GM23338 (cell line): ENCODE measurements at regions not wholly inside any gene's neighbourhood (a gene's known extent, or its start where the extent isn't known, plus 50 kb on each side); places are given as distances from the start of the nearest gene placed in this dataset.
A peak's percentile ranks its signal among the peaks of the same experiment; 100 is the strongest.

Experiments used
- ATAC-seq: fragments of 200-7000 bp; cut with Tn5 transposase; 3 replicates; pipeline ENCODE4 v1.9.1; 2020
- DNase-seq: peaks from one replicate; pipeline ENCODE4 v3.0.0-alpha.2; 2015; ENCODE audit warnings: low spot score
- H2AFZ ChIP-seq: fragments of 200-600 bp; sonication (generic); 2 replicates; pipeline ENCODE4 v1.8.0; 2016; ENCODE audit warnings: antibody characterized with exemption, mild to moderate bottlenecking, moderate library complexity
- H3F3A ChIP-seq: fragments of 200-600 bp; sonication (generic); replicated peaks from 2 replicates; pipeline ENCODE4 v1.8.0; 2017; ENCODE audit warnings: antibody characterized with exemption, mixed run types, low read depth
- H3K27ac ChIP-seq: fragments of 200-600 bp; sonication (generic); 2 replicates; pipeline ENCODE4 v1.6.1; 2016; ENCODE audit warnings: low read depth
- H3K27me3 ChIP-seq: fragments of 200-600 bp; sonication (generic); 2 replicates; pipeline ENCODE4 v1.8.0; 2016; ENCODE audit warnings: mild to moderate bottlenecking, mixed run types, moderate library complexity; ENCODE audit not compliant: insufficient read depth
- H3K36me3 ChIP-seq: fragments of 200-600 bp; sonication (generic); 2 replicates; pipeline ENCODE4 v1.8.0; 2016; ENCODE audit warnings: mild to moderate bottlenecking; ENCODE audit not compliant: insufficient read depth
- H3K4me1 ChIP-seq: fragments of 200-600 bp; sonication (generic); 2 replicates; pipeline ENCODE4 v1.8.0; 2016; ENCODE audit warnings: mild to moderate bottlenecking, moderate library complexity; ENCODE audit not compliant: insufficient read depth
- H3K4me2 ChIP-seq: fragments of 200-600 bp; sonication (generic); 2 replicates; pipeline ENCODE4 v1.7.1; 2017; ENCODE audit warnings: mixed run types
- H3K4me3 ChIP-seq: fragments of 200-600 bp; sonication (generic); 2 replicates; pipeline ENCODE4 v1.6.1; 2016; ENCODE audit warnings: mixed run types
- H3K79me2 ChIP-seq: fragments of 200-600 bp; sonication (generic); replicated peaks from 2 replicates; pipeline ENCODE4 v1.8.0; 2017; ENCODE audit warnings: mild to moderate bottlenecking; ENCODE audit not compliant: insufficient read depth
- H3K9me2 ChIP-seq: fragments of 200-600 bp; sonication (generic); 2 replicates; pipeline ENCODE4 v1.8.0; 2017; ENCODE audit not compliant: insufficient read depth
- H4K20me1 ChIP-seq: fragments of 200-600 bp; sonication (generic); replicated peaks from 2 replicates; pipeline ENCODE4 v1.8.0; 2017; ENCODE audit warnings: mild to moderate bottlenecking; ENCODE audit not compliant: insufficient read depth
- H3K27ac Mint-ChIP-seq: 2 replicates; pipeline ENCODE4 v1.8.0; 2020; ENCODE audit warnings: inconsistent platforms, mild to moderate bottlenecking, moderate library complexity, mixed read lengths
- H3K27me3 Mint-ChIP-seq: 3 replicates; pipeline ENCODE4 v1.8.0; 2022; ENCODE audit warnings: low read depth, mild to moderate bottlenecking, moderate library complexity, mixed read lengths, inconsistent platforms; ENCODE audit not compliant: insufficient read depth, poor library complexity
- H3K36me3 Mint-ChIP-seq: 3 replicates; pipeline ENCODE4 v1.8.0; 2021; ENCODE audit warnings: low read depth, mild to moderate bottlenecking, inconsistent platforms, moderate library complexity, mixed read lengths
- H3K4me1 Mint-ChIP-seq: 3 replicates; pipeline ENCODE4 v1.8.0; 2020; ENCODE audit warnings: mild to moderate bottlenecking, inconsistent platforms, mixed read lengths
- H3K4me3 Mint-ChIP-seq: 3 replicates; pipeline ENCODE4 v1.8.0; 2021; ENCODE audit warnings: moderate library complexity, mild to moderate bottlenecking, inconsistent platforms, mixed read lengths
- H3K9me3 Mint-ChIP-seq: 3 replicates; pipeline ENCODE4 v1.8.0; 2020; ENCODE audit warnings: moderate library complexity, mild to moderate bottlenecking, inconsistent platforms, mixed read lengths
- ETS1 ChIP-seq: IDR thresholded peaks from 2 replicates; pipeline ENCODE4 v1.6.1; 2016; ENCODE audit warnings: antibody characterized with exemption
- EZH2 ChIP-seq: fragments of 200-600 bp; sonication (generic); IDR thresholded peaks from one replicate; pipeline ENCODE4 v1.8.0; 2017; ENCODE audit warnings: antibody characterized with exemption, mild to moderate bottlenecking, low read depth; ENCODE audit not compliant: unreplicated experiment
- JUNB ChIP-seq: IDR thresholded peaks from one replicate; pipeline ENCODE4 v1.6.1; 2016; ENCODE audit warnings: antibody characterized with exemption; ENCODE audit not compliant: unreplicated experiment
- ZNF331 ChIP-seq: fragments of 250-450 bp; sonication (Bioruptor Pico); IDR thresholded peaks from 2 replicates; pipeline ENCODE4 v1.5.0; 2020; ENCODE audit warnings: low read depth, mild to moderate bottlenecking, moderate library complexity
- TF ChIP-seq, protein P1 (sequence below): fragments of 250-450 bp; sonication (Bioruptor Pico); IDR thresholded peaks from 2 replicates; pipeline ENCODE4 v1.5.0; 2020; ENCODE audit warnings: mild to moderate bottlenecking, moderate library complexity
- TF ChIP-seq, protein P2 (sequence below), 2 experiments: fragments of 200-600 bp in 1 of 2; sonication (generic) in 1 of 2; conservative IDR thresholded peaks; 2 replicates each; pipeline versions ENCODE4 v1.5.1 to v1.6.1; 2016 to 2017; ENCODE audit warnings: antibody characterized with exemption in 2 of 2, low read depth in 2 of 2, mild to moderate bottlenecking in 2 of 2, moderate library complexity in 1 of 2

GRCh38 chr4:24202579-24202978 is 312.7 kb upstream of the PPARGC1A start:
- Histone ChIP-seq H3K27ac (no peak overlapping the region), H3K4me1 (peaks cover 14% of the 10 kb centered on the region), H2AFZ (no peak overlapping the region), H3K4me3 (no peak overlapping the region), H3K9me2 (no peaks in the 10 kb centered on the region), H3K4me2 (no peak overlapping the region), H3K79me2 (no peaks in the 10 kb centered on the region), H4K20me1 (no peaks in the 10 kb centered on the region), H3K27me3 (no peaks in the 10 kb centered on the region), H3K36me3 (no peaks in the 10 kb centered on the region), H3F3A (no peaks in the 10 kb centered on the region)
- Mint-ChIP-seq H3K4me1 (peaks cover 15% of the 10 kb centered on the region; the same call in 2 of the 3 replicates), H3K27me3 (no peaks in the 10 kb centered on the region), H3K27ac (0 out of 2 replicates have a peak overlapping the region, but pooled peaks have one; percentile 51), H3K9me3 (no peaks in the 10 kb centered on the region), H3K4me3 (no peak overlapping the region), H3K36me3 (no peaks in the 10 kb centered on the region)
- DNase-seq (no peak), ATAC-seq (no peak)
- no peak for TF ChIP-seq ETS1
- no peak for TF ChIP-seq EZH2
- no peak for TF ChIP-seq ZNF331 (CRISPR knock-in tag)
- TF ChIP-seq, protein P1, sequence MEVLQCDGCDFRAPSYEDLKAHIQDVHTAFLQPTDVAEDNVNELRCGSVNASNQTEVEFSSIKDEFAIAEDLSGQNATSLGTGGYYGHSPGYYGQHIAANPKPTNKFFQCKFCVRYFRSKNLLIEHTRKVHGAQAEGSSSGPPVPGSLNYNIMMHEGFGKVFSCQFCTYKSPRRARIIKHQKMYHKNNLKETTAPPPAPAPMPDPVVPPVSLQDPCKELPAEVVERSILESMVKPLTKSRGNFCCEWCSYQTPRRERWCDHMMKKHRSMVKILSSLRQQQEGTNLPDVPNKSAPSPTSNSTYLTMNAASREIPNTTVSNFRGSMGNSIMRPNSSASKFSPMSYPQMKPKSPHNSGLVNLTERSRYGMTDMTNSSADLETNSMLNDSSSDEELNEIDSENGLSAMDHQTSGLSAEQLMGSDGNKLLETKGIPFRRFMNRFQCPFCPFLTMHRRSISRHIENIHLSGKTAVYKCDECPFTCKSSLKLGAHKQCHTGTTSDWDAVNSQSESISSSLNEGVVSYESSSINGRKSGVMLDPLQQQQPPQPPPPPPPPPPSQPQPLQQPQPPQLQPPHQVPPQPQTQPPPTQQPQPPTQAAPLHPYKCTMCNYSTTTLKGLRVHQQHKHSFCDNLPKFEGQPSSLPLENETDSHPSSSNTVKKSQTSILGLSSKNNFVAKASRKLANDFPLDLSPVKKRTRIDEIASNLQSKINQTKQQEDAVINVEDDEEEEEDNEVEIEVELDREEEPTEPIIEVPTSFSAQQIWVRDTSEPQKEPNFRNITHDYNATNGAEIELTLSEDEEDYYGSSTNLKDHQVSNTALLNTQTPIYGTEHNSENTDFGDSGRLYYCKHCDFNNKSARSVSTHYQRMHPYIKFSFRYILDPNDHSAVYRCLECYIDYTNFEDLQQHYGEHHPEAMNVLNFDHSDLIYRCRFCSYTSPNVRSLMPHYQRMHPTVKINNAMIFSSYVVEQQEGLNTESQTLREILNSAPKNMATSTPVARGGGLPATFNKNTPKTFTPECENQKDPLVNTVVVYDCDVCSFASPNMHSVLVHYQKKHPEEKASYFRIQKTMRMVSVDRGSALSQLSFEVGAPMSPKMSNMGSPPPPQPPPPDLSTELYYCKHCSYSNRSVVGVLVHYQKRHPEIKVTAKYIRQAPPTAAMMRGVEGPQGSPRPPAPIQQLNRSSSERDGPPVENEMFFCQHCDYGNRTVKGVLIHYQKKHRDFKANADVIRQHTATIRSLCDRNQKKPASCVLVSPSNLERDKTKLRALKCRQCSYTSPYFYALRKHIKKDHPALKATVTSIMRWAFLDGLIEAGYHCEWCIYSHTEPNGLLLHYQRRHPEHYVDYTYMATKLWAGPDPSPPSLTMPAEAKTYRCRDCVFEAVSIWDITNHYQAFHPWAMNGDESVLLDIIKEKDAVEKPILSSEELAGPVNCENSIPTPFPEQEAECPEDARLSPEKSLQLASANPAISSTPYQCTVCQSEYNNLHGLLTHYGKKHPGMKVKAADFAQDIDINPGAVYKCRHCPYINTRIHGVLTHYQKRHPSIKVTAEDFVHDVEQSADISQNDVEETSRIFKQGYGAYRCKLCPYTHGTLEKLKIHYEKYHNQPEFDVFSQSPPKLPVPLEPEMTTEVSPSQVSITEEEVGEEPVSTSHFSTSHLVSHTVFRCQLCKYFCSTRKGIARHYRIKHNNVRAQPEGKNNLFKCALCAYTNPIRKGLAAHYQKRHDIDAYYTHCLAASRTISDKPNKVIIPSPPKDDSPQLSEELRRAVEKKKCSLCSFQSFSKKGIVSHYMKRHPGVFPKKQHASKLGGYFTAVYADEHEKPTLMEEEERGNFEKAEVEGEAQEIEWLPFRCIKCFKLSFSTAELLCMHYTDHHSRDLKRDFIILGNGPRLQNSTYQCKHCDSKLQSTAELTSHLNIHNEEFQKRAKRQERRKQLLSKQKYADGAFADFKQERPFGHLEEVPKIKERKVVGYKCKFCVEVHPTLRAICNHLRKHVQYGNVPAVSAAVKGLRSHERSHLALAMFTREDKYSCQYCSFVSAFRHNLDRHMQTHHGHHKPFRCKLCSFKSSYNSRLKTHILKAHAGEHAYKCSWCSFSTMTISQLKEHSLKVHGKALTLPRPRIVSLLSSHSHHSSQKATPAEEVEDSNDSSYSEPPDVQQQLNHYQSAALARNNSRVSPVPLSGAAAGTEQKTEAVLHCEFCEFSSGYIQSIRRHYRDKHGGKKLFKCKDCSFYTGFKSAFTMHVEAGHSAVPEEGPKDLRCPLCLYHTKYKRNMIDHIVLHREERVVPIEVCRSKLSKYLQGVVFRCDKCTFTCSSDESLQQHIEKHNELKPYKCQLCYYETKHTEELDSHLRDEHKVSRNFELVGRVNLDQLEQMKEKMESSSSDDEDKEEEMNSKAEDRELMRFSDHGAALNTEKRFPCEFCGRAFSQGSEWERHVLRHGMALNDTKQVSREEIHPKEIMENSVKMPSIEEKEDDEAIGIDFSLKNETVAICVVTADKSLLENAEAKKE: no peak
- TF ChIP-seq JUNB: no peak
- TF ChIP-seq, protein P2, sequence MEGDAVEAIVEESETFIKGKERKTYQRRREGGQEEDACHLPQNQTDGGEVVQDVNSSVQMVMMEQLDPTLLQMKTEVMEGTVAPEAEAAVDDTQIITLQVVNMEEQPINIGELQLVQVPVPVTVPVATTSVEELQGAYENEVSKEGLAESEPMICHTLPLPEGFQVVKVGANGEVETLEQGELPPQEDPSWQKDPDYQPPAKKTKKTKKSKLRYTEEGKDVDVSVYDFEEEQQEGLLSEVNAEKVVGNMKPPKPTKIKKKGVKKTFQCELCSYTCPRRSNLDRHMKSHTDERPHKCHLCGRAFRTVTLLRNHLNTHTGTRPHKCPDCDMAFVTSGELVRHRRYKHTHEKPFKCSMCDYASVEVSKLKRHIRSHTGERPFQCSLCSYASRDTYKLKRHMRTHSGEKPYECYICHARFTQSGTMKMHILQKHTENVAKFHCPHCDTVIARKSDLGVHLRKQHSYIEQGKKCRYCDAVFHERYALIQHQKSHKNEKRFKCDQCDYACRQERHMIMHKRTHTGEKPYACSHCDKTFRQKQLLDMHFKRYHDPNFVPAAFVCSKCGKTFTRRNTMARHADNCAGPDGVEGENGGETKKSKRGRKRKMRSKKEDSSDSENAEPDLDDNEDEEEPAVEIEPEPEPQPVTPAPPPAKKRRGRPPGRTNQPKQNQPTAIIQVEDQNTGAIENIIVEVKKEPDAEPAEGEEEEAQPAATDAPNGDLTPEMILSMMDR (conservative IDR thresholded peaks at IDR 0.05; ENCODE audit: low read depth in 2 of 2): no peak
